ENCODE measurements at regions not wholly inside any gene's neighbourhood (a gene's known extent, or its start where the extent isn't known, plus 50 kb on each side); places are given as distances from the start of the nearest gene placed in this dataset.

DNA sequence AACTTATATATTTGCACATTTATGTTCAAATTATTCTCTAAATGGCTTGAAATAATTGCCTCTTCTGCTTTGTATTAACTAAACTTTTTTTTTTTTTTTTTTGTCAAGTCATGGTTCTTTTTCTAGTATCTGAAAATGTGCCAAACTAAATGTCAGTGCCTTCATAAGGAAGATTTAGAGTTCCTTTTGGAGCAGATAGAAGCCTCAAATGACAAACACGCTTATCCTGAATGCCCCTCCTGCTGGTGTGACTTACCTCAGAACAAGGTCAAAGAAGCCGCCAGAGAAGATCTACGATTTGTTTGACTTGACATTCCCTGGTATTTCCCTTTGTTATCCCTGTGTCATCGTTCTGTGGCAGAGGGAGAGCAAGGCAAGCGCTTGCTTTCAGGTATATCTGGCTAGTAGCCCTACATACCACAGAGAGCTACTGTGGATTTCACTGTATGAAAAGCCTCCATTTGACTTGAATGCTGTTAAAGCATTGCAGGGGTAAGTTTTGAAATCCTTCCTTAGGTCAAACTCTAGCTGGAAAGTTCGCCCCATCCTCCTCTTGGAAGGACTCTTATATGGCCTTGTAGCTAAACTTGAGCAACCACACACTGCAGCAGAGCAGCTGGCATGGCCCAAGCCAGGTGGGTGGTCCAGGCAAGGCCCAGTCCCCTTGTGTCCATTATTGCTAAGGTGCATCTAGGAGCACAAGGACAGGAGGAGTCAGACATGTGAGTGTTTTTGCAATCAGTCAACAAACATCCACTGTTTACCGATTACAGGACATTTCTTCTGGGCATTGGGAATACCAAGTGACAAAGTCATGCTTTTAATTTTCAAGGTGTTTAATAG, 285.4 kb upstream of the USP25 start:
- TF ChIP-seq, protein P1, sequence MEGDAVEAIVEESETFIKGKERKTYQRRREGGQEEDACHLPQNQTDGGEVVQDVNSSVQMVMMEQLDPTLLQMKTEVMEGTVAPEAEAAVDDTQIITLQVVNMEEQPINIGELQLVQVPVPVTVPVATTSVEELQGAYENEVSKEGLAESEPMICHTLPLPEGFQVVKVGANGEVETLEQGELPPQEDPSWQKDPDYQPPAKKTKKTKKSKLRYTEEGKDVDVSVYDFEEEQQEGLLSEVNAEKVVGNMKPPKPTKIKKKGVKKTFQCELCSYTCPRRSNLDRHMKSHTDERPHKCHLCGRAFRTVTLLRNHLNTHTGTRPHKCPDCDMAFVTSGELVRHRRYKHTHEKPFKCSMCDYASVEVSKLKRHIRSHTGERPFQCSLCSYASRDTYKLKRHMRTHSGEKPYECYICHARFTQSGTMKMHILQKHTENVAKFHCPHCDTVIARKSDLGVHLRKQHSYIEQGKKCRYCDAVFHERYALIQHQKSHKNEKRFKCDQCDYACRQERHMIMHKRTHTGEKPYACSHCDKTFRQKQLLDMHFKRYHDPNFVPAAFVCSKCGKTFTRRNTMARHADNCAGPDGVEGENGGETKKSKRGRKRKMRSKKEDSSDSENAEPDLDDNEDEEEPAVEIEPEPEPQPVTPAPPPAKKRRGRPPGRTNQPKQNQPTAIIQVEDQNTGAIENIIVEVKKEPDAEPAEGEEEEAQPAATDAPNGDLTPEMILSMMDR (IDR thresholded peaks at IDR 0.05): no peak
- TF ChIP-seq POLR2AphosphoS5 (IDR thresholded peaks at IDR 0.05) (no peak), POLR2A (IDR thresholded peaks at IDR 0.05) (no peak)

Data from suprapubic skin (tissue), 4 donors.